Activated T-cell treated with anti-CD3 and anti-CD28 coated beads for 4 hours (primary cell): ENCODE measurements at regions not wholly inside any gene's neighbourhood (a gene's known extent, or its start where the extent isn't known, plus 50 kb on each side); places are given as distances from the start of the nearest gene placed in this dataset.

Source experiments
- DNase-seq: peaks from one replicate; pipeline ENCODE4 v3.0.0-alpha.2; 2020

DNA sequence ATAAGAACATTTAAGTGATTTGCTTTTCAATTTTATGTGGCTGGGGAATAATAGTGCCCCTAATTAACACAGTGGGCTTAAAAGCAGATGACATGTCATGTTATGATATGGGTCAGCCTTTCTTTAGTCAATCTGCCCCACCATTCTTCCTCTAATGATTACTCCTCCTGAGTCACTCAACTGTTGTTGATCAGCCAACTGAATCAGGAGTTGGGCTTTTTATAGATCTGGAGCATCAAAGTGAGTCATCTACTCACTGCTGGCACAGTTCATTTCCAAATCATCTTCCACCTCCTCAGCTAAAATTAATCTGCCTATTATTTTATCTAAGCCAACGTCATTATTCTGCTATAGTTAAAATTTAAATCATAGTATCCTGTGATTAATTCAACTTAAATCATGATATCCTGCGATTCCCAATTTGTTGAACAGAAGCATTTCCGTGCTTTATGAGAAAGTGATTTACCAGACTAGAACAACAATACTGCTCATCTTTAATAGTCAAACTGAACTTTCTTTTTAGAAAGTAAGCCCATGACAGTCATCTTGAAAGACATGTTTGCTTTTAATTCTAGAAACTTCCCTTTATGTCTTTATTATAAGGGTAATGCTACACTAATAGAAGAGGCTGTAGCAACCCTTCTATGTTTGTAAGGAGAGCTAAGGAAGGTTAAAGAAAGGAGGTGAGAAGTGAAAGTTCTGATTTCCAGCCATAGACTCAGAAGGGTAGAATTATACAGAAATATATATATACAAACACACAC is 551.4 kb downstream of the TBC1D4 start:
- DNase-seq, result no peak

DNA sequence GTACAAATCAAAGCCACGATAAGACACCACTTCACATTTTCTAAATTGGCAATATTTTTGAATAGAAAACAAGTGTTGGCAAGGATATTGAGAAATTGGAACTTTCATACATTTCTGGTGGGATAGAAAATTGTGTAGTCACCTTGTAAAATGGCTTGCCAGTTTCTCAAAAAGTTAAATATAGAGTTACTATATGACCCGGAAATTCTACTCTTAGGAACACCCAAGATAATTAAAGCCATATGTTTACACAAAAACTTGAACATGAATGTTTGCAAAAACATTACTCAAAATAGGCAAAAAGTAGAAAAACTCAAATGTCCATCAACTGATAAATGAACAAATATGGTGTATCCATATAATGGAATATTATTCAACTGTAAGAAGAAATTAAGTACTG is 552.5 kb downstream of the TBC1D4 start:
- DNase-seq, result no peak

DNA sequence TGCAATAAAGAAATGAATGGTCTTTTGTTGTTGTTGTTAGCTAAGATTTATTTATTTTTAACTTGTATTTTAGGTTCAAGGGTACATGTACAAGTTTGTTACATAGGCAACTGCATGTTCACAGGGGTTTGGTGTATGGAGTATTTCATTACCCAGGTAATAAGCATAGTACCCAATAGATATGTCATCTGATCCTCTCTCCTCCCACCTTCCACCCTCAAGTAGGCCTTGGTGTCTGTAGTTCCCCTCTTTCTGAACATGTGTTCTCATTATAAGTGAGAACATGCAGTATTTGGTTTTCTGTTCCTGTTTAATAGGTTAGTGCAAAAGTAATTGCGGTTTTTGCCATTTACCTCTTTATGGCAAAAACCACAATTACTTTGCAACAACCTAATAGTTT is 554.1 kb downstream of the TBC1D4 start:
- no peak for DNase-seq

DNA sequence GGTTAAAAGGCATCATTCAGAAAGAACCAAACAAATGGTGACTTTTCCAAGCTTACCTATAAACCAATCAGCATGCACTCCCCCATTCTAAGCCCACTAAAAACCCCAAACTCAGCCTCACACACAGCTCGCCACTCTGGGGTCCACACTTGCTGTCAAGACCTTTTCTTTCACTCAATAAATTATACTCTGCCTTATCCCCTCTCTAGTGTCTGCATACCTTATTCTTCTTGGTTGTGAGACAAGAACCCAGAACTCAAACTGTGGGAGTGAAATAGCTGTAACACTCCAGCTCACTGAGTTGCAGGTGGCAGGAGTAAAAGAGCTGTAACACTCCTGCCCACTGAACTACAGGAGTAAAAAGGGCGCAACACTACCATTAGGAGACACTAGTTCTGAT is 559.0 kb downstream of the TBC1D4 start:
- DNase-seq, result no peak

DNA sequence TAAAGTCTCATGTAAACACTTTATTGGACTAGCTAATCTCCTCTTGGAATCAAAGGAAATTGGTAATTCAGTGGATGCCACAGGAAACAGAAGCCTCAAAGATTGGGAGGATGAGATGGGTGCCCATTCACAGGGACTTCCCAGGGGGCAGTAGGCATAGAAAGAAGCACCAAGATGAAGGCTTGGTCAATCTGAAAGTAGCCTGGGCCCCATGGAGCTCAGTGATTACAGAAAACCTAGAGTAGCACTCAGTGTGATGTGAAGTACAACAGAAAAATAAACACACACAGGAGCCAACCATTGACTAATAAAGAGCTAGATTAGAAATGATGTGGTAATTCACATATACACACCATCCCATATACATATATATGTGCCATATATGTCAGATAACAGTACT is 560.6 kb downstream of the TBC1D4 start:
- DNase-seq, result no peak

DNA sequence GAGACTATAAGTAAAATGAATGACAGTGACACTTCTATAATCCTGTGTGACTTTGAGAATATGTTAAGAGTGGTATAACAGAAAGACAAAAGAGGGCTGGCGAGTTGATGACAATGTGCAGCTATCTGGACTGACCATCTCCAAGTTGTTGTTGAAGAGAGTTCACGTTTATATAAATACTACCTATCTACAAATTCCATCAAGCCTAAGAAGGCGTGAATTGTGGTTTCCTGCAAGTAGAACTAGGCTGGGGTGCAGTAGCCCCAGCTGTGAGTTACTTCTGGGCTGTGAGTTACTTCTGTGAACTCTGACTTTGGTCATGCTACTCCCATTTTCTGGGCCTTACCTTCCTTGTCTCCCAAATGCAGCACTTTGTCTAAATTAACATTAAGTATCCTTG is 561.0 kb downstream of the TBC1D4 start:
- DNase-seq, result no peak

DNA sequence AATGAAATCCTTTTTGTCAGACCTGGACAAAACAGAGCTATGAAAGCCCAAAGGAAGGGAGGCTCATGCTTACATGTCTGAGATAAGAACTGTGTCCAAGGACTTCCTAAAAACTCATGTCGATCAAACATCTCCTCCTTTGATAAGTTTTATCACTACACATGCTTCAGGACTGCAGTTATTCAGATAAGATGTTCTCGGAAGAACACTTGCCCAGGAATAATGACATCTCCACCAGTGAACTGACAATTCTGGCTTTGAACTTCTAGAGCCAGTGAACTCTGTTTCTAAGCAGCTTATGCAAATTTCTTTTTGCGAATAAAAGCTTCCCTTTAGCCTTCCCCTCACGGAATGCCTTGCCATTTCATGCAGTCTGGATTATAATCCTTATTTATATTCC is 561.6 kb downstream of the TBC1D4 start:
- no peak for DNase-seq

DNA sequence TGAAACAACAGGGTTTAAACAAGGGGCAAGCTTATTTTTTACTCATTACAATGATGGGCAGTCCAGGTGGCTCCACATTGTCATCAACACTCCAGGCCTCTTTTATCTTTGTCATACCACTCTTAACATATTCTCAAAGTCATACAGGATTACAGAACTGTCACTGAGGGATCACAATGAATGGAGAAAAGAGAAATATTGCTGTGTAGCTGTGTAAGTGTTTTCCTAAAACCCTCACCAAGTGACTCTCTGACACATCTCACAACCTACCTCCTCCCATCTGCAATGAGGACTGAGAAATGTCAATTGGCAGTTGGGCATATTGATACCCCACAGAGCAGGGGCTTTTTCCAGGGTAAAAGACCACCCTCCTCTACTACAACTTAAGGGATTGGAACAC is 562.1 kb downstream of the TBC1D4 start:
- DNase-seq, result no peak

DNA sequence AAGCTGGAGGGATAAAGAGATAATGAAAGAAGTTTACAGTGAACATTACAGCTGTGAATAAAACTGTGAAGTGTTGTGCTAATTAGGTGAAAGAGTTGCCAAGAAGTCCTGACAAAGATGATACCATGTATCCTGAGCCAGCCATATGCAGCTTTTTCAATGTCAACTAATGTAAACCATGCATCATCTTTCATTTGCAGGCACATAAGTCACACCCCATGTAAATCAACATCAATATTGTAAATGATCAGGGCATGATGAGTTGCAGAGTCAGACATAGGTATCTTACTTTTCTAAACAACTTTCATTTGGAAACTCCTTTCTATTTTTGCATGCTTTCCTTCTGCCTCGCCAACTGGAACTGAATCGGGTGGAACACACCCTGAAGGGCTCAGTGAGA is 569.1 kb downstream of the TBC1D4 start:
- DNase-seq, result no peak

DNA sequence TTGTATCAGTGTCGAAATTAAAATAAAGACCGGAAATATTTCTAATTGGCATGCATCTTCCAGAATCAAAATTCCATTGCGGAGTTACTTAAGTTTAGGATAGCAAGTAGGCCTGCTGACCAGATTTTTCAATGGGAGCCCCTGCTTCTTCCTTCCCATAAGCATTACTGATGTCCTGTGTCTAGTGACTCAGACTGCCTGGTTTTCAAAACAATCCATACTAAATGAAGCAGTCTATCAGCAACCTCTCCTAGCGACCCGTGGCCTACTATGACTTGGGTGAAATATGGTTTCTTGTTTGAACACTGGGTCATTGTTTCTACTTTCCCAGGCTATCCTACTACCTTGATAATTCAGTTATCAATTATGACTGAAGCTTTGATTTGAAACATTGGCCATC is 571.6 kb downstream of the TBC1D4 start:
- DNase-seq, result no peak

DNA sequence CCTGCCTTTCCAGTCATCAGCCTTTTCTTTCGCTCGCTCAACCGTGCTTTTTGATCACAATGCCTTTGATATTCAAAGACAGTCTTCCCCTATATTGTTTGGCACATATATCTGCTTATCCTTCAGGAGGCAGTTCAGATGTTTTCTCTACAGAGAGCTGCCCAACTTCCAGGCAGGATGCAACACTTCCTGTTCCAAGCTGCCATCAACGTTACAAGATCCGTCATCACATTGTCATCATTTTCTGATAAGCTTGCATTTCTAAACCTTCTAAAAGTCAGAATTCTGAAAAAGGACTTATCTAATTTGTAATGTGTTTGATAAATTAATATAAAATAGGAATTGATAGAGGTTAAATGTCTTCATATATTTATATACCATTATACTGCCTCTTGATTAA is 574.2 kb downstream of the TBC1D4 start:
- DNase-seq, result no peak

DNA sequence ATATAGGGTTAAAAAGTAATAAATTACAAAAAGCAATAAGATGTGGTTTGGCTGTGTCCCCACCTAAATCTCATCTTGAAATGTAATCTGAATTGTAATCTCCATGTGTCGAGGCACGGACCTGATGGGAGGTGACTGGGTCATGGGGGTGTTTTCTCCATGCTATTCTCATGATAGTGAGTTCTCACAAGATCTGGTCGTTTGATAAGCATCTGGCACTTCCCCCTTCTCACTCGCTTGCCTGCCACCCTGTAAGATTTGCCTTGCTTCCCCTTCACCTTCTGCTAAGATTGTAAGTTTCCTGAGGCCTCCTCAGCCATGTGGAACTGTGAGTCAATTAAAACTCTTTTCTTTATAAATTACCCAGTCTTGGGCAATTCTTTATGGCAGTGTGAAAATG is 577.4 kb downstream of the TBC1D4 start:
- no peak for DNase-seq

DNA sequence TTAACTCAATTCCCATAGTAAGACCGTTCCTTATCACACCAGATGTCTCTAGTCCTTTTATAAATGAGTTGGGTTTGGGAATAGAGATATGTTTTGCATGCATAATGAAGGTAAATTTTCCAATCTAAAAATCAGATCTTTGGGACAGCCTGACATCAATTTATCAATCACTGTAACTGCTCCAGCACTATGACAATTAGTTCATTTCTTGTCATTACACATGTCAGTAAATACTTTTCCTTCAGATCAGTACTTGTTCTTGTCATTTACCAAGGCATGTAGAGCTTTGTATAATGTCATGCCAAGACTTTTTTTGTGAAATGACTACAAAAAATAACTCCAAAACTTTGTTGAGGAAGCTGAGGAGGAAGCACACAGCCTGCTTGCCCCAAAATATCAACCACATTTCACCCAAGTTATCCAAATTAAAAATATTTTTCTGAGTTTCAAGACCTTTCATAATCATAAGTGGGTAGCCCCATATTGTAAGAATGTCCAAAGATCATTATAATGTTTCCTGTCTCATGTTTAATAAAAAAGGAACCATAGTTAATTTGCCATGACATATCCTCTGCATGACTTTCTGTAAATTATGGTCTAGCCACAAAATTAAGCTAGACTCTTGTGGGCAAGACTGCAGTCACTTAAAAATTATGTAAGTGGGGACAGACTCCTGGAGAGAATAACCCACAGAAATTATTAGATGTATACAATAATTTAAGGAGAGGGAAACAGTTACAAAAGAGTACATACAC is 586.8 kb downstream of the TBC1D4 start:
- DNase-seq, result no peak

DNA sequence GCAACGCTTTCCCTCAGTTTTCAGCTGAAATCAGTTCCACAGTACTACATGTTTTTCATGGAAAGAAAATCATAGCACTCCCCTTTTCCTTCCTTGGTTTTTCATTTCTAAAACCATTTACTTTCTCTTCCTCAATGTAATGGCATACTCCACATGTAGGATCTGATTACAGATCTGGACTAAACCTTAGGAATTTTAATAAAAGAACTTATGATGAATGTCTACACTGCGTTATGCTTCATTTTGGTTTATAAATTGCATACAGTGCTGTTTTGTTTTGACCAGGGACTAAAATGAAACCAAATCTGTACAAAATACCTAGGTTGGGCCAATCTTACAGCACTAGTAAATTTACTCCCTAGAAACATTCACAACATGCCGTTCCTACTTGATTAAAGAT is 589.9 kb downstream of the TBC1D4 start:
- DNase-seq, result no peak

DNA sequence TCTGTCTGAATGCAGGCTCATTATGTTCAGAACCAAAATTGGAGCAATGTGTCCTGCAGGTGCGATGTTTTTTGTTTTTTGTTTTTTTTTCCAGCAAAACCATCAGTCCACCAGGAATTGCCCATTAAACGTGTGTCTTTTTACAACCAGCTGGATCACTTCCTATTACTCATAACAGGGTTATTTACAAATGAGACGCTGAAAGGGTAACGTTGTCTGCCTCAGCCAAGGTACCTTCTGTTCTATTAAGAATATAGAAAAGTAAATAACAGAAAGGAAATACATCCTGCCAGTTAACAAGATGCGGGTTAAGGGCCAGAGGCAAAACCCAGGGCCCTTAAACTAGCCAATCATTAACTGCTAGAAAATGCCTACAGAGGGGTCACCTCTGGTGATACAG is 590.4 kb downstream of the TBC1D4 start:
- DNase-seq, result no peak

DNA sequence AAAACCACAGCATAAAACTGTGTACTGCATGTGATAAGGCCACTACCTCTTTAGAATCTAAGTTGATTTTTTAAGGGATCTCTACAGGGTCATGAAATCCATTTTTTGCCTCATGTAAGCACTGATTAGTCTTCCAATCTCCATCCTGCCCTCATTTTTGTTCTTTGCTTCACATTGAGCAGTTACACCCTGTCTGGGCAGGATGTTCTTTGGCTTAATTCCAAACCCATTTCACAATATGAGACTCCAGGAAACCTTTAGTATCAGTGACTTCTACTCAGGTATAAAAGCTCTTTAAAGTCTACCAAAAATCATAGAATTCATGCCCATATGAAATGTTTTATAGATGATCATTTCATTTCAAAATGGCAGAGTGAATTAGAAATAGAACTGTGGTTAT is 592.6 kb downstream of the TBC1D4 start:
- no peak for DNase-seq

DNA sequence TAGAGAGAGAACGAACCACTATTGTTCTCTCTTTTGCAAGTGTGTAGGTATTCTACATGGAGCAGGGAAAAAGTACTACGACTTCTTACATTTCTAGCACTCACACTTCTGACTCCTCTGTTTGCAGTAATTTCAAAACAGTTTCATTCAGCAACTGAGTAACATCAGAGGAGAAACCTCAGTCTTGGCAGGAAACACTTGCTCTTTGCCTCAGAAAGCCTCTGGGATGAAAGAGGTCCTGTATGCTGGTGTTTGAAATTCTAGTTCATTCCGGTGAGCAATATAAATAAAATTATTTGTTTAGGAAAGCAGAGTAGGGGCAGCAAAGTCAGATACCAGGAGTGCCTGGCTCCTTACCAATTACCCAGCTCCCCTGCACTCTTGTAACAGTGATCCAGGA is 595.5 kb downstream of the TBC1D4 start:
- no peak for DNase-seq

DNA sequence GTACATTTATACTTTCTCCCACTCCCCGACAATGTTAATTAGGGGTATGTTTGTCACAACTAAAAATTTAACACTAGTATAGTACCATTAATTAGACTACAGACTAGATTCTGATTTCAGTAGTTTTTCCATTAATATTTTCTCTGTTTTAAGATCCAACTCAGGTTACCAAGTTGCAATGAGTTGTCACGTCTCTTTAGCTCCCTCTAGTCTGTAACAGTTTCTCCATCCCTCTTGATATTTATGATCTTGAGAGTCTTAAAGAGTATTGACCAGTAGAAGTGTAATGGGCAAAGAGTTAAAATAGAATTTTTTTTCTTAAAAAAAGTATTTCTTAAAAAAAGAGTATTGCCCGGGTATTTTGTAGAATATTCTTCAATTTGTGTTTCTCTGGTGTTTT is 598.1 kb downstream of the TBC1D4 start:
- DNase-seq, result no peak

DNA sequence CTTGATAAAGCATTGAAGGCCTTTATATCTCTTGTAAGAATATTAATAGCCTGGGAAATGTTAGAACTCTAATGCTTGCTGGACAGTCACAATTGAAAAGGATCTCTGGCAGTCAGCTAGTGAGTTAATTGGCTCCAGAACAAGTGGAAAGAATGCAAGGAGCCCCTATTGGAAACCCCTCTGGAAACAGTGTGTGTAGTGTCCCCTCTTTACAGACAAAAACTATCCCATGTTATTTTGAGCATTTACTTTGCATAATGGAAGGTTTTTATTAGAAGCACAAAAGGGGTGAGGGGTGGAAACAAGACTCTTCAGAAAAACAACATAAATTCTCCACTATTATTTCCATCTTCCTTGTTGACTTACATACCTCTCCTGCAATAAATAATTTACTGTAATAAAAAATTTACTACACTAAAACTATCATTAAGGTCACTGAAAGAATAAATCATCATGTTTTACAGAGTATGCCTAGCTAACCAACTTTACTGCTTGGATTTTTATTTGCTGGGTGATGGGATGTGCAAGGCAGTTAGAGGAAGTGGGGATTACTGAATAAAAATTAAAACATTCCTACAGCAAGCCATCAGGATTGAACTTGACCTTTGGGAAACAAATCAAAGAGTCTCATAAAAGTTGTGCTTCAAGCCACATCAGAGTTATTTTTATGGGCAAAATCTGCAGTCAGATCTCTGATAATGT is 610.4 kb downstream of the TBC1D4 start:
- no peak for DNase-seq

DNA sequence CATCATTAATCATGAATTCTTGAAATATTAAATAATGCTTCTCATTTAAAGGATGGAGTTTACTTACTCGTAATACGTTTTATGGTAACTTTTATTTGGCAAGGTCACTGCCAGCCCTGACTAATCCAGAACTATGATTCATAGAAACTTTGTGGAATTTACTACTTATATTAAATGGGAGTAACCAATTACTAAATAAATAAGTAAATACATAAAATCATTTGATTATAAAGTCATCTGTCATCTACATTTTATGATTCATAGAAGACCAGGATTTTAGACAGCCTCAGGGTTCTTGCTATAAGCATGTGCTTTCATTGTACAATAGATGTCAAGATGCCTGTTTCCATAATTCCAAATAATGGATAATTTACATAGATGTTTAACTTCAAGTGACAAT is 611.1 kb downstream of the TBC1D4 start:
- DNase-seq, result no peak

DNA sequence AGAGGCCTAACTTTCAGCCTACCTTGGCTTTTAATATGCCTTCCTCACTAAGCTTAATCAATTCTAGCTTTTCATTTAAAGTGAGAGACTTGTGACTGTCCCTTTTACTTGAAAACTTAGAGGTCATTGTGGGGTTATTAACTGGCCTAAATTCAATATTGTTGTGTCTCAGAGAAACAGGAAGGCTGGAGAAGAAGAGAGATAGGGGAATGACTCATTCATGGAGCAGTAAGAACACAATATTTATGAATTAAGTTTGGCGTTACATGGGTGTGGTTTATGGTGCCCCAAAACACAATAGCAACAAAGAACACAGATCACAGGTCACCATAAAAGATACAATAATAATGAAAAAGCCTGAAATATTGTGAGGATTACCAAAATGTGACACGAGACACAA is 612.1 kb downstream of the TBC1D4 start:
- no peak for DNase-seq

DNA sequence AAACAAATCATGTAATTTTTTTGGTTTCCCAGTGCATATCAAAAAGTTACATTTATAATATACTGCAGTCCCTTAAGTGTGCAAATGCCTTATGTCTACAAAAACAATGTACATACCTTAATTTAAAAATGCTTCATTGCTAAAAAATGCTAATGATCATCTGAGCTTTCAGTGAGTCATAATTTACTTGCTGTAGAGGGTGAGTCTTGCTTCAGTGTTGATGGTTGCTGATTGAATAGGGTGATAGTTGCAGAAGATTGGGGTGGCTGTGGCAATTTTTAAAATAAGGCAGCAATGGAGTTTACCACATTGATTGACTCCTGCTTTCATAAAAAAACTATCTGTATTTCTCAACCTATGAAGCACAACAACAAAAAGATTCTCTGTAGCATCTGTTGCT is 613.9 kb downstream of the TBC1D4 start:
- DNase-seq, result no peak

DNA sequence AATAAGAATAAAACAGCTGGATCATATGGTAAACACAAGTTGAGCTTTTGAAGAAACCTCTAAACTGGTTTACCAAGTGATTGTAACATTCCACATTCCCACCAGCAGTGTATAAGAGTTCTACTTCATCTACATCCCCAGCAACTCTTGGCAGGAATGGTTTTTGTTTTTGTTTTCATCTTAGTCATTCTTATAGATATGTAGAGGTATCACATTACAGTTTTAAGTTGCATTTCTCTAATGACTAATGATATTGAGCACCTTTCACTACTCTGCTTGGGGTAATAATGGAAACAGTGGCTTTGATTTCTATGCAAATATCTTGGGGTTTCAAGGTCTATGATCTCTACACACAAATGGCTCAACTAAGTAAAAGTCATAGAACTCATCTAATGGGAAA is 614.5 kb downstream of the TBC1D4 start:
- no peak for DNase-seq

DNA sequence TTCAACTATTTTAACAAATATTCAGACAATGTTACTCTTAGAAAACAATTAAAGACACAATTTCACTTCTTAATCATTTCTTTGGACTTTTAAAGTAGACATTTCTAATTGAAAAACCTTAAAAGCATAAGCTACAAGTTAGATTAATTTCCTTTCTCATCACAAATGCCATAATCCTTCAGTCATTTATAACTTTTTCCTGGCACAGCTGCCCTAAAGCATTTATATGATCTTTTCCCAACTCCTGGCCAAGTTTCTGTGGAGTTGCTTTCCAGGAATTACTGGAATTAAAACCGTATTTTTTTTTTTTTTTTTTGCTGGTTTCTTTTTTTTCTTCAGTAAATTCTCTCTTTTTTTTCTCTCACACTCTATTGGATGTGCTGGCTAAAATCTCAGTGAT is 615.9 kb downstream of the TBC1D4 start:
- DNase-seq, result no peak
